ENCODE measurements at regions not wholly inside any gene's neighbourhood (a gene's known extent, or its start where the extent isn't known, plus 50 kb on each side); places are given as distances from the start of the nearest gene placed in this dataset.

GRCh38 chr4:116546759-116547158, 538.6 kb downstream of the TRAM1L1 start:
- Histone ChIP-seq H3K56ac (ENCODE audit: insufficient read length, low read depth, low read length) (no peak overlapping the region), H3K23me2 (ENCODE audit: insufficient read length, low read depth, low read length, poor library complexity, severe bottlenecking) (no peaks in the 10 kb centered on the region), H3K18ac (ENCODE audit: insufficient read length, low read depth, low read length) (no peak overlapping the region), H4K91ac (ENCODE audit: insufficient read length, low read depth, low read length) (no peak overlapping the region), H3K4ac (ENCODE audit: low read depth, low read length) (no peak overlapping the region), H3K14ac (ENCODE audit: insufficient read depth, low read length) (no peak overlapping the region), H4K5ac (ENCODE audit: insufficient read length, low read depth, low read length) (no peak overlapping the region), H2BK20ac (ENCODE audit: low read depth, low read length, poor library complexity, severe bottlenecking) (no peak overlapping the region), H3K9me3 (ENCODE audit: control insufficient read depth, low read depth, low read length) (no peaks in the 10 kb centered on the region), H3T11ph (ENCODE audit: low read length) (no peak overlapping the region), H4K8ac (replicated peaks; ENCODE audit: insufficient read length, low read depth, low read length) (no peak overlapping the region), H4K20me1 (ENCODE audit: control insufficient read depth, insufficient read depth, insufficient read length) (no peaks in the 10 kb centered on the region), H2AFZ (ENCODE audit: low read length) (no peak overlapping the region), H2BK15ac (ENCODE audit: low read depth, low read length) (no peak overlapping the region), H3K79me2 (ENCODE audit: insufficient read depth, low read length) (no peaks in the 10 kb centered on the region), H3K23ac (ENCODE audit: insufficient read length, low read depth, low read length) (no peak overlapping the region), H2BK120ac (ENCODE audit: low read depth, low read length, poor library complexity, severe bottlenecking) (no peak overlapping the region), H2AK5ac (ENCODE audit: insufficient read length, low read length) (no peak overlapping the region), H3K27ac (ENCODE audit: insufficient read length, low read depth, low read length) (no peak overlapping the region), H3K27me3 (ENCODE audit: insufficient read depth, low read length) (no peaks in the 10 kb centered on the region), H2BK12ac (ENCODE audit: insufficient read length, low read depth, low read length) (no peak overlapping the region), H3K9ac (ENCODE audit: extremely low read depth, insufficient read length, low read length) (no peak overlapping the region), H3K79me1 (ENCODE audit: insufficient read depth, low read depth, low read length, poor library complexity, severe bottlenecking) (no peaks in the 10 kb centered on the region), H2BK5ac (ENCODE audit: insufficient read length, low read length) (no peak overlapping the region), H3K4me1 (ENCODE audit: insufficient read depth, low read length) (no peaks in the 10 kb centered on the region), H3K4me2 (ENCODE audit: insufficient read depth, insufficient read length, low read length) (no peak overlapping the region)
- TF ChIP-seq CTCF (conservative IDR thresholded peaks at IDR 0.05): no peak
- WGBS (ENCODE audit: extremely low coverage, insufficient read length, low lambda C conversion rate): no CpG with 5 or more reads among the region's 1 CpG
- DNase-seq: no peak
- Mint-ChIP-seq H3K4me3 (no peak overlapping the region), H3K36me3 (ENCODE audit: insufficient read depth in 1 of 3, low read depth in 3 of 3) (no peaks in the 10 kb centered on the region), H3K9me3 (no peaks in the 10 kb centered on the region; a peak in 1 of 5 replicates), H3K27me3 (ENCODE audit: low read depth) (no peaks in the 10 kb centered on the region), H3K27ac (no peak overlapping the region), H3K4me1 (no peaks in the 10 kb centered on the region)
